ENCODE measurements at regions not wholly inside any gene's neighbourhood (a gene's known extent, or its start where the extent isn't known, plus 50 kb on each side); places are given as distances from the start of the nearest gene placed in this dataset.

DNA sequence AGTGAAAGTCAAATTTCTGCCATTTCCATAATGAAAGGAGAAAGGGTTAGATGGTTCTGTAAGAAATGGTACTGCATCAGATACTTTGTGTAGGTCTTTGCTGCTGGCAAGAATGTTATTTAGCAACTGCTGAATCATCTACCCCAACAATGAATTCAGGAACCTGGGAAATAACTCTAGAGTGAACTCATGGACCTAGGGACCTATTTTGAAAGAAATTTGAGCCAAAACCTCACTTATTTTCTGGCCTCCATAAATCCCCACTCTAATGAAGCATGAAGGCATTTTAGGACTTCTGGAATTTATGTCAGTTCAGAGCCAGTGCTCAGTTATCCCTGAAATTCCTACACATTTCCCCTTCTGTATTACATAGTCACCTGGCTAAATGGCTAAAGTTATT is 50.9 kb upstream of the CPNE8 start:
- no peak for DNase-seq

Data from NCI-H2171 treated with DMSO at 0.1 percent for 48 hours (cell line).